Erythroblast (primary cell): ENCODE measurements at regions not wholly inside any gene's neighbourhood (a gene's known extent, or its start where the extent isn't known, plus 50 kb on each side); places are given as distances from the start of the nearest gene placed in this dataset.

Experiments
- GATA1 ChIP-seq: IDR thresholded peaks from 2 replicates; pipeline ENCODE4 v1.6.1; 2011; ENCODE audit warnings: low read depth, mild to moderate bottlenecking, control low read depth, low read length, moderate library complexity
- POLR2A ChIP-seq: IDR thresholded peaks from 2 replicates; pipeline ENCODE4 v1.6.1; 2011; ENCODE audit warnings: mild to moderate bottlenecking, low read length

DNA sequence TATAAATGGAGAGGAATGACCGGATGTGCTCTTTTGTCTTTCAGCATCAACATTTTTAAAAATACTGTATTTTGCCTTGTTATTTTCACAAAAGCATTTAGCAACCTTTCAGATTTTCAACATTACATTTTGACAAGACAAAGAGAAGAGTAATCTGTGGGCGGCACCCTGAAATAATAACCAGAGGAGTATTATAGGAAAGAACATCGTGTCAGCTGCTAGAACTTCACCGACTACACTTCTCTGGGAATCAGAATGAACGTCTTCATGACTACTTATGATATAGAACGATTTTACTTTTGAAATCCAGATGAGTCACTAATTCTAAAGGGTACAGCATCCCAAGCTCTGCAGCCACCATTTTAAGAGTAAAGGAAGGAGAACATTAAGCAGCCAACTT lies 531.5 kb upstream of the FRG1 start:
- no peak for TF ChIP-seq POLR2A
- TF ChIP-seq GATA1: no peak
